ENCODE measurements at regions not wholly inside any gene's neighbourhood (a gene's known extent, or its start where the extent isn't known, plus 50 kb on each side); places are given as distances from the start of the nearest gene placed in this dataset.

GRCh38 chr9:88872192-88872946 is 118.9 kb upstream of the S1PR3 start:
- no peak for TF ChIP-seq EZH2 (conservative IDR thresholded peaks at IDR 0.05; ENCODE audit: low read depth, low read length)
- no peak for TF ChIP-seq ZBTB39 (CRISPR knock-in tag; IDR thresholded peaks at IDR 0.05)
- no peak for TF ChIP-seq ZNF274 (CRISPR knock-in tag; IDR thresholded peaks at IDR 0.05)
- no peak for TF ChIP-seq BHLHE40 (IDR thresholded peaks at IDR 0.05; ENCODE audit: low read length)
- no peak for TF ChIP-seq USF2 (IDR thresholded peaks at IDR 0.05; ENCODE audit: low read depth, low read length)
- no peak for TF ChIP-seq USF2 (CRISPR knock-in tag; IDR thresholded peaks at IDR 0.05; ENCODE audit: borderline replicate concordance)
- TF ChIP-seq SNAPC5 (CRISPR knock-in tag; IDR thresholded peaks at IDR 0.05; ENCODE audit: borderline replicate concordance) = no peak
- no peak for TF ChIP-seq GPN1 (CRISPR knock-in tag; IDR thresholded peaks at IDR 0.05; ENCODE audit: borderline replicate concordance)
- no peak for TF ChIP-seq CTCF (CRISPR knock-in tag; IDR thresholded peaks at IDR 0.05)
